IPS-18c (cell line): ENCODE measurements at regions not wholly inside any gene's neighbourhood (a gene's known extent, or its start where the extent isn't known, plus 50 kb on each side); places are given as distances from the start of the nearest gene placed in this dataset.
"Not testable (repeated sequence)": the region's sequence is repeated elsewhere in the genome, so short reads cannot be mapped to it uniquely, and the experiment has no call there.

Source experiments
- H3K4me3 ChIP-seq: 2 replicates; pipeline ENCODE4 v1.7.0; 2013; ENCODE audit warnings: low read depth, mild to moderate bottlenecking, low read length, moderate library complexity; ENCODE audit not compliant: insufficient read depth
- H3K9me3 ChIP-seq: one replicate; pipeline ENCODE4 v1.6.1; 2013; ENCODE audit warnings: mild to moderate bottlenecking, low read length, moderate library complexity; ENCODE audit not compliant: control insufficient read depth, insufficient read depth

DNA sequence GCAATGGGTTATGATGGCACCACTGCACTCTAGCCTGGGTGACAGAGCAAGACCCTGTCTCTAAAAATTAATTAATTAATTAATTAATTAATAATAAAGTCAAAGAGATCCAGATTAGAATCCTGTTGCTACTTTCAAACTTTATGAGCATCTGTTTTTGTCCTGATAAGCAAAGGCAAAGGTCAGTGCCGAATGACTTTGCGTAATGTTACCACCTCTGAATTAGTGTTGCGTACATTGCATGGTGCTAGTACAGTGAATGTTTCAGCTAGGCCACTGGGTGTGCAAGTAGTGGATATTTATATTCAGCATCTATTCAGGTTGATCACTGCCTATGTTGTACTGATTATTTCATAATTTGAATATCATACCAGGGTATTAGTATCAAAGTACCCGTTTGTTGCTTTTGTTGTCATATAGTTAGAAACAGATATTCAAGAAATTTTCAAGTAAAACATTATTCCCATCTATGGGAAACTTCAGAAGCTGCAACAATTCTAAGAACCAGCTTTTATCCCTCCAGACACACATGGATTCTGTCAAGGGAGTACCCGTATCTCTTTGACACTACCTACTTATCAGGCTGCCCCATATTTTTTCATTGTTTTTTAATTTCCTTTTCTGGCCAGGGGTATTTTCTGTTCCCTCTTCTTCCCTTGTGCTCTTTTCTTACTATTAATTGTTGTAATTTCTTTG is 127.1 kb upstream of the GRM7 start:
- no peaks in the 10 kb centered on the region for H3K9me3 ChIP-seq
- H3K4me3 ChIP-seq = no peak overlapping the region

DNA sequence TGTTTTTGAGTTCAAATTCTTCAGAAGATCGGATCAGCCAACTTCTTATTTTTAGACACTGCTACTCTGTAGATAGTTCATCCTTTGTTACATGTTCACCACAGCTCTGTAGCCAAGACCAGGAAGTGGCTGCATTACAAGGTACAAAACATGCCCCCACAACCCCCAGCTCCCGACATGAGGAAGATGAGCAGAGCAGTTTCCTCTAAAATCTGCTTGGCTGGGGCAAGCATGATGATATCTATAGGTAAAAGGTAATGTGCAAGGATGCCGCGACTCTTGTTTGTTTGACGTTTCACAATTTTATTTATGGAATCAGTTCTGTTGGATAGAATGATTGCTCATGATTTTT is 126.5 kb upstream of the GRM7 start:
- Histone ChIP-seq H3K4me3 (no peak overlapping the region), H3K9me3 (no peaks in the 10 kb centered on the region)

GRCh38 chr3:6736836-6737629 is 123.9 kb upstream of the GRM7 start:
- H3K4me3 ChIP-seq = no peak overlapping the region
- H3K9me3 ChIP-seq = no peaks in the 10 kb centered on the region

GRCh38 chr3:6737630-6738029 is 123.3 kb upstream of the GRM7 start:
- Histone ChIP-seq H3K9me3 (no peaks in the 10 kb centered on the region), H3K4me3 (no peak overlapping the region)

DNA sequence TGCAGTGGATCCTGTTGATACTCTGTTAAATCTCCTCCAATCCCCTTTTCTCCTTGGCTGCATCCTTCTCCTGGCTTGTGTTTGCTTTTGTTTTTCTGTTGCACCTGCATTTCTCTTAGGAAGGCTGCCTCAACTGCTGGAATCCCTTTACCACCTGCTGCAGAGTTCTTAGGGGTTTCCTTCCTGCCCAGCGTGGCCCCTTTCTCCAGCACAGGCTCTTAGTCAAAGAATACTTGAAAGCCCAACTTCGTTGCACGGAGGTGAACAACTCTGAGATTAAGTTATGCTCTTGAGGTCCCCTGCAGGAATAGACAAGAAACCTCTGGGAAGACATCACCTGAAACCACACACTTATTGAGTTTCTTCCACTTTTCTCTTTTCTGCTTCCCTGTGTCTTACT is 121.6 kb upstream of the GRM7 start:
- Histone ChIP-seq H3K4me3 (no peak overlapping the region), H3K9me3 (no peaks in the 10 kb centered on the region)

- Histone ChIP-seq H3K4me3 (no peak overlapping the region), H3K9me3 (no peaks in the 10 kb centered on the region)
These were observed 117.7 kb upstream of the GRM7 start for GRCh38 chr3:6743067-6743720.

DNA sequence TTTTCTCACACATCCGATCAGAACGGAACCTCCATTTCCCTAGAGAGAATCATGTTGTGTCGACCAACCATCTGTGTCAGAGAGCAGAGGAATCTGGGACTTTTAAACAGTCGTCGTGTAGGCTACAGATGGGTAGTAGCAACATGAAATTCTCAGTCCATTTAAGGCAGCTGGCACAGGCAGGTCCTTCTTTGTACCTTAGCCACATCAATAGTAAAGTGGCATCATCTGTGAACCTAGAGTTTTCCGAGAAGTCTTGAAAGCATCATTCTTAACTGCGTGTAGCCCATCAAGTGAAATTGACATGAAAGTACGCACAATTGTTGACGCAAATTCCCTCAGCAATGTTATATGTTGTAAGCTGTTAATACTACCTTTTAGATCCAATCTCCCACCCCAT is 114.5 kb upstream of the GRM7 start:
- H3K4me3 ChIP-seq = no peak overlapping the region
- H3K9me3 ChIP-seq = no peaks in the 10 kb centered on the region

GRCh38 chr3:6747017-6747416 is 113.9 kb upstream of the GRM7 start:
- Histone ChIP-seq H3K9me3 (no peaks in the 10 kb centered on the region), H3K4me3 (no peak overlapping the region)

DNA sequence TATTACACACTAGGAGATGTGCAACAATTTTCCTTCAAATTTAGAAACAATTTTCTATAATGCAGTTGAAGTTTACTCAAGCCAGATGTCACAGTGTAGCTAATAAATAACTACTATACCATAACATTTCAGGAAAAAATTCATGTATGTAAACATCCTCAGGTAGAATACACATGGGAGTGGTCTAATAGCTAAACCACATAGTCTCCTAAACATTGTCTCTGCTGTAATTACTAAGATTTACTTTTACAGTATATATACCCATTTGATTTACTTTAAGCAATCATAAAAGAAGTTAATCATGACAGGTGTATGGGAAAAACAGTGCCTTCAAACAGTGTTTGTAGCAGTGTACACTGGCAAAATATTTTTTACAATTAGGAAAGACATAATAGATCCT is 110.1 kb upstream of the GRM7 start:
- Histone ChIP-seq H3K9me3 (no peaks in the 10 kb centered on the region), H3K4me3 (no peak overlapping the region)

DNA sequence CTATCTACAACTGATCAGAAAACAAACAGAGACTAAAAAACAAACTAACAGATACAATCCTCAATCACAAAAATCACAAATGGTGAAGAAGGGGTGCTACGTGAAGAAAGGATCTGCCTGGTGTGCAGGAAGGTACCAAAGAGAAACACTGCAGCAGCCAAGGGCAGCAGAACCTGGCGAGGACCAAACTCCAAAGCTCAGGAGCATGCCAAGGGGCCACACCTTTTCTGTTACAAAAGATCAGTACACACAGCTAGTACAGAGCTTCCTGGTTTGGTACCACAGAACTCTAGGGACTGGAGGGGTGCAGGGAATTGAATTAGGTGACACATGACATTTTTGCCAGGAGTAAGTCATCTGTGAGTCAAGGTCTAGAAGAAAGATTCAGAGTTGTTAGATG is 107.4 kb upstream of the GRM7 start:
- H3K9me3 ChIP-seq = no peaks in the 10 kb centered on the region
- H3K4me3 ChIP-seq = no peak overlapping the region

- H3K9me3 ChIP-seq, H3K4me3 ChIP-seq: not testable (repeated sequence)
These were observed 91.2 kb upstream of the GRM7 start for GRCh38 chr3:6769532-6770396.

GRCh38 chr3:6770397-6770690 is 90.6 kb upstream of the GRM7 start:
- Histone ChIP-seq H3K4me3 (no peak overlapping the region), H3K9me3 (no peaks in the 10 kb centered on the region)

GRCh38 chr3:6771171-6771570 is 89.7 kb upstream of the GRM7 start:
- Histone ChIP-seq H3K9me3 (no peaks in the 10 kb centered on the region), H3K4me3 (no peak overlapping the region)

DNA sequence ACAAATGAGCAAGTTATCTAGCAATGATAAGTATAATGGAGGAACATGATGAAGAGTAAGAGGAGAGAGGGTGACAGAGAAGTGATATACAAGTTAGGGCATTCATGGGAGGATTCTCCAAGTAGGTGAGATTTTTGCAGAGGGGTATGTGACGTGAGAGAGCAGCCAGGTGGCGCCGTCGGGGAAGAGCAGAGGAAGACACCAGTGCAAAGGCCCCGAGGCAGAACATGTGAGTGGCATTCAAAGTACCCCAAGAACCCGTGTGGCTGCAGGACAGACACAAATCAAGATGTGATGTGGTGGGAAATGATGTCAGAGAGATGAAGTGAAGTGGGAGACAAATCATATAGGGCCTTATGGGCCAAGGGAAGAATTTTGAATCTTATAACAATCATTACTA is 81.8 kb upstream of the GRM7 start:
- no peaks in the 10 kb centered on the region for H3K9me3 ChIP-seq
- no peak overlapping the region for H3K4me3 ChIP-seq

GRCh38 chr3:6781092-6781491 is 79.8 kb upstream of the GRM7 start:
- no peaks in the 10 kb centered on the region for H3K9me3 ChIP-seq
- no peak overlapping the region for H3K4me3 ChIP-seq

DNA sequence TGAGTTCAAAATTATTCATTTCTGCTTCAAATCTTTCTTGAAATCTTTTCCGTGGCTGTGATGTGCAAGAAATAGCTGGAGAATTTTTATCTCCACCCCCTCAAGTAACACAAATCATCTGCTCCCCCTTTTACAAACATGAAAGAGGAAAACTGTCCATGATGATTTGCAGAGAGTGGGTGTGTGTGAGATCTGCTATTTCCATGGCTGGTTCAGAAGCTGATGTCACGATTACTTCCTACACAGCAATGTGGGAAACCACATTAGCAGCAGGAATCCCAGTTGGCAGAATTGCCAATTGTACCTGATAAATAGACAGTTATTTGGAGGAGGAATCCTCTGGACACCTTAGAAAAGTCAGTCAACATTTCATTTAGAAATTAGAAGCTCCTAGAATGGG is 75.2 kb upstream of the GRM7 start:
- Histone ChIP-seq H3K9me3 (no peaks in the 10 kb centered on the region), H3K4me3 (no peak overlapping the region)

DNA sequence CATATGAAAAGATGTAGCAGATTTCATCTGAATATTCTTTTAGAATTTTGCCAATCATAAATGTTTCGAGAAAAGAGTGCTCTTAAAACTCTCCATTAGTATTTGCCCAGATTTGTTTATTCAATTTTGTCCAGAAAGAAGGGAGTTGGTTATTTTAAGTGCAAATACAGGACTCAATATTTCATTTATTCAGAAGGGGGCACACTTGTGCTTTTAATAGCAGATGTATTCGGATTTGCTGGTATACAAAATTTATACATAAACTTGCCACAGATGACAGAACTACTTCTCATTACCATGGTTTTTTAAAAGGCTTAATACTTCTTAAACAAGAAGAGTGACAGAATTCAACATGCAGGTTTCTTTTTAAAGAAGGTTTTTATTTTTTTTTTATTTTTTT is 69.8 kb upstream of the GRM7 start:
- Histone ChIP-seq H3K4me3 (no peak overlapping the region), H3K9me3 (no peaks in the 10 kb centered on the region)
